Esophagus muscularis mucosa (tissue), 4 donors: ENCODE measurements at regions not wholly inside any gene's neighbourhood (a gene's known extent, or its start where the extent isn't known, plus 50 kb on each side); places are given as distances from the start of the nearest gene placed in this dataset.

Experiments
- DNase-seq: peaks from one replicate; pipeline ENCODE4 v3.0.0-alpha.2; 2017; ENCODE audit errors: extremely low spot score
- H3K27ac ChIP-seq, 4 donors: fragments of 200-600 bp; sonication (generic); replicated peaks in 1 of 4; 1 replicate in 3 of 4; 2 replicates in 1 of 4; pipeline ENCODE4 v1.5.1; 2016 to 2019; ENCODE audit warnings: mild to moderate bottlenecking in 1 of 4
- H3K27me3 ChIP-seq, 4 donors: fragments of 200-600 bp; sonication (generic); one replicate each; pipeline versions ENCODE4 v1.5.1 to v1.6.0; 2016 to 2019
- H3K36me3 ChIP-seq, 4 donors: fragments of 200-600 bp; sonication (generic); one replicate each; pipeline ENCODE4 v1.5.1; 2016 to 2019
- H3K4me1 ChIP-seq, 4 donors: fragments of 200-600 bp; sonication (generic); one replicate each; pipeline ENCODE4 v1.5.1; 2016 to 2019
- H3K4me3 ChIP-seq, 4 donors: fragments of 200-600 bp; sonication (generic); 1 replicate in 2 of 4; 2 replicates in 2 of 4; pipeline ENCODE4 v1.5.1; 2016 to 2019; ENCODE audit warnings: mild to moderate bottlenecking in 4 of 4, moderate library complexity in 1 of 4
- H3K9me3 ChIP-seq, 4 donors: fragments of 200-600 bp; sonication (generic); 1 replicate in 3 of 4; 2 replicates in 1 of 4; pipeline ENCODE4 v1.5.1; 2016 to 2019
- CTCF ChIP-seq, 3 experiments: fragments of 200-600 bp in 2 of 3; fragments of 450-650 bp in 1 of 3; sonication (generic) in 2 of 3; IDR thresholded peaks; one replicate each; pipeline ENCODE4 v1.5.1; 2017 to 2019; ENCODE audit warnings: antibody characterized with exemption in 3 of 3, mild to moderate bottlenecking in 2 of 3, moderate library complexity in 1 of 3
- EP300 ChIP-seq: sonication (generic); formaldehyde crosslinking; IDR thresholded peaks from one replicate; pipeline ENCODE4 v1.6.1; 2017; ENCODE audit warnings: antibody characterized with exemption
- POLR2A ChIP-seq: fragments of 450-650 bp; IDR thresholded peaks from one replicate; pipeline ENCODE4 v1.6.1; 2017; ENCODE audit warnings: antibody characterized with exemption, moderate library complexity, mild to moderate bottlenecking, low read depth
- POLR2AphosphoS5 ChIP-seq, 2 donors: sonication (generic); formaldehyde crosslinking; IDR thresholded peaks; one replicate each; pipeline ENCODE4 v1.6.1; 2017; ENCODE audit warnings: antibody characterized with exemption in 2 of 2
- WGBS: methylation state at CpG from one replicate; pipeline ENCODE4 v1.1.5; 2018; 5-methylcytosine and 5-hydroxymethylcytosine counted together
- intact Hi-C: fragments of 100-400 bp; cut with DNase I; formaldehyde crosslinking; loops from one replicate; pipeline ENCODE4 v1.15.1; 2023

GRCh38 chr18:6626457-6626856 lies 103.1 kb upstream of the ARHGAP28 start:
- TF ChIP-seq EP300 (no peak), POLR2A (no peak), POLR2AphosphoS5 (IDR thresholded peaks at IDR 0.05) (no peak), CTCF (IDR thresholded peaks at IDR 0.05) (no peak)
- Histone ChIP-seq H3K9me3 (no peaks in the 10 kb centered on the region), H3K36me3 (no peaks in the 10 kb centered on the region), H3K4me3 (no peak overlapping the region), H3K27ac (no peak overlapping the region), H3K27me3 (no peaks in the 10 kb centered on the region), H3K4me1 (peaks cover 0 to 24% (median 15%) of the 10 kb centered on the region in 4 donors)
- intact Hi-C loops: no loop called here
- 83% methylated on average over 5 of the region's 5 CpGs for WGBS
- DNase-seq: no peak

- Histone ChIP-seq H3K27ac (no peak overlapping the region), H3K4me3 (no peak overlapping the region), H3K9me3 (no peaks in the 10 kb centered on the region), H3K27me3 (no peaks in the 10 kb centered on the region), H3K4me1 (peaks cover 0 to 24% (median 15%) of the 10 kb centered on the region in 4 donors), H3K36me3 (no peaks in the 10 kb centered on the region)
- intact Hi-C loops: no loop called here
- 79% methylated on average over 4 of the region's 4 CpGs for WGBS
- TF ChIP-seq POLR2AphosphoS5 (IDR thresholded peaks at IDR 0.05) (no peak), CTCF (IDR thresholded peaks at IDR 0.05) (no peak), POLR2A (no peak), EP300 (no peak)
- no peak for DNase-seq
Measured at GRCh38 chr18:6627645-6628044, 101.9 kb upstream of the ARHGAP28 start.

DNA sequence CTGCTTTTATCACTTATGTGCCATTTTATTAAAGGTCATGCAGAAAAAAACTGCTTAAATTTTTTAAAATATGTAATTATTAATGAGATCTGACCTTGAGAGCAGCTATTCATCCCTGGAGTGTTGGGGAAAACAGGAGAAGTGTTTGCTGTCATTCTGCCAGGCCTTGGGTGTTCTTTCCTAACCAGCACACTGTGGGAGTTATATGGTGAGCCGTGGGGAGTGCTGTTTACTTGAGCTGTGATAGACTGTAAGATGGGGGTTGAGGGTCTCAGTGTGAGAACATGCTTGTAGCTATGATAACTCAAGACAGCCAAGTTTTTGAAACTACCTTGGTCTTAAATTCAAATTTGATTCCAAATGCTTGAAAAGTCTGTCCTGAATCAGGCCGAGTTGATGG lies 101.3 kb upstream of the ARHGAP28 start:
- peaks cover 0 to 24% (median 15%) of the 10 kb centered on the region in 4 donors for H3K4me1 ChIP-seq
- no peak overlapping the region for H3K27ac ChIP-seq
- intact Hi-C loops: no loop called here
- no peak for DNase-seq
- no peaks in the 10 kb centered on the region for H3K27me3 ChIP-seq
- WGBS: 90% methylated on average over 2 of the region's 2 CpGs
- H3K36me3 ChIP-seq: no peaks in the 10 kb centered on the region
- no peaks in the 10 kb centered on the region for H3K9me3 ChIP-seq
- H3K4me3 ChIP-seq: no peak overlapping the region
- TF ChIP-seq POLR2AphosphoS5 (IDR thresholded peaks at IDR 0.05): no peak
- no peak for TF ChIP-seq EP300

DNA sequence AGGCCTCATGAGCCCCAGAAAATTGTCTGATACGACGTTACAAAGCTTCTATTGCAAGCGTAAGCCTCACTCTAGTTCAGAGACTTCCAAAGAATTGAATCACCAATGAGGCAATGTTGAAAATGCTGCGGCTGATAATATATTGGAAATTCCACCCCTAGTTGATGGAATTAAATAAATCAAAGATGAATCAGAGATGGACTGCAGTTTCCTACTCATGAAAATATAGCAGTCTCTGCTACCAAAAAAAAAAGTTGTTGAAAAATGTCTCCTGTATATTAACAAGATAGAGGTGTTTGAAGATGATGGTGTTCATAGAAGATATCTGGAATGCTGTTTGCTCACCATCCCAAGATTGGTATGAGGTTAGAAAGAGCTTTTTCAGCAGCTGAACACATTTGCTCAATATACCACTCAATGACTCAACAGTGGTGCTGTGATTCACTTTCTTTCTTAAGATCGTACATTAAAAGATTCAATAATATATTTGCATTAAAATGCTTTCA lies 99.8 kb upstream of the ARHGAP28 start:
- TF ChIP-seq CTCF (IDR thresholded peaks at IDR 0.05): no peak
- no peak for TF ChIP-seq POLR2A
- no peak for TF ChIP-seq EP300
- TF ChIP-seq POLR2AphosphoS5 (IDR thresholded peaks at IDR 0.05): no peak
- intact Hi-C loops: no loop called here
- H3K36me3 ChIP-seq: no peaks in the 10 kb centered on the region
- DNase-seq: no peak
- WGBS: 99% methylated on average over 5 of the region's 5 CpGs
- H3K9me3 ChIP-seq: no peaks in the 10 kb centered on the region
- H3K27ac ChIP-seq: no peak overlapping the region
- no peak overlapping the region for H3K4me3 ChIP-seq
- H3K27me3 ChIP-seq: no peaks in the 10 kb centered on the region
- H3K4me1 ChIP-seq: peaks cover 0 to 14% (median 8%) of the 10 kb centered on the region in 4 donors

DNA sequence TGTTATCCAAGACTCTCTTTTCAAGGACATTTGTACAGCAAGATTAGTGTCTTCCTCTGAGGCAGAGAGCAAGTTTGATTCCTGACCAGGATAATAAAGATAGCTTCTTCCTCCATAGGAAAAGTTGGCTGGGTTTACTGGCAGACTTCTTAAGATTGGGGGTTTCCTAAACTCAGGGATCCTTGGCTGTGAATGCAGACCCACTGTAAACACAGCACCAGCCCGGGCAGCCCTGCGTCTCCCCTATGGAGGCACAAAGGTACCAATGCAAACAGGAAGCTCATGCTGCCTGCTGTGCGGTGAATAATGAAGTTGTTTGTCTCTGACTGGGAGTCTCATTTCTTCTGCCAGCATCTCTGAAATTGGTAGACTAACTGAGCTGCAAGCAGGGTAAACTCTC lies 96.2 kb upstream of the ARHGAP28 start:
- no peaks in the 10 kb centered on the region for H3K27me3 ChIP-seq
- H3K9me3 ChIP-seq: no peaks in the 10 kb centered on the region
- no peak for DNase-seq
- no peaks in the 10 kb centered on the region for H3K4me1 ChIP-seq
- intact Hi-C loops: no loop called here
- 57% methylated on average over 3 of the region's 3 CpGs for WGBS
- TF ChIP-seq CTCF (IDR thresholded peaks at IDR 0.05): no peak
- TF ChIP-seq POLR2AphosphoS5 (IDR thresholded peaks at IDR 0.05): no peak
- no peak for TF ChIP-seq EP300
- no peak for TF ChIP-seq POLR2A
- H3K4me3 ChIP-seq: no peak overlapping the region
- H3K27ac ChIP-seq: no peak overlapping the region
- no peaks in the 10 kb centered on the region for H3K36me3 ChIP-seq
